Stimulated activated memory B cell treated with anti-CD40 and anti-IgM and Interleukin-4, amounts not matched to agents 10 μg/mL and 1 μg/mL and 100 μg/mL, for 72 hours (primary cell): ENCODE measurements at regions not wholly inside any gene's neighbourhood (a gene's known extent, or its start where the extent isn't known, plus 50 kb on each side); places are given as distances from the start of the nearest gene placed in this dataset.
"Not testable (repeated sequence)": the region's sequence is repeated elsewhere in the genome, so short reads cannot be mapped to it uniquely, and the experiment has no call there.

ENCODE experiments used
- ATAC-seq: fragments of 150-1000 bp; cut with Tn5 transposase; 2 replicates; pipeline ENCODE4 v1.10.0; 2021
- H3K27ac Mint-ChIP-seq: one replicate; pipeline ENCODE4 v1.8.0; 2022; ENCODE audit warnings: mild to moderate bottlenecking, mixed read lengths
- H3K27me3 Mint-ChIP-seq: one replicate; pipeline ENCODE4 v1.8.0; 2022; ENCODE audit warnings: mixed read lengths
- H3K36me3 Mint-ChIP-seq: one replicate; pipeline ENCODE4 v1.8.0; 2022; ENCODE audit warnings: mixed read lengths
- H3K4me1 Mint-ChIP-seq: one replicate; pipeline ENCODE4 v1.8.0; 2022; ENCODE audit warnings: mixed read lengths
- H3K4me3 Mint-ChIP-seq: one replicate; pipeline ENCODE4 v1.8.0; 2022; ENCODE audit warnings: mild to moderate bottlenecking, moderate library complexity, mixed read lengths
- H3K9me3 Mint-ChIP-seq: one replicate; pipeline ENCODE4 v1.8.0; 2022; ENCODE audit warnings: mixed read lengths

DNA sequence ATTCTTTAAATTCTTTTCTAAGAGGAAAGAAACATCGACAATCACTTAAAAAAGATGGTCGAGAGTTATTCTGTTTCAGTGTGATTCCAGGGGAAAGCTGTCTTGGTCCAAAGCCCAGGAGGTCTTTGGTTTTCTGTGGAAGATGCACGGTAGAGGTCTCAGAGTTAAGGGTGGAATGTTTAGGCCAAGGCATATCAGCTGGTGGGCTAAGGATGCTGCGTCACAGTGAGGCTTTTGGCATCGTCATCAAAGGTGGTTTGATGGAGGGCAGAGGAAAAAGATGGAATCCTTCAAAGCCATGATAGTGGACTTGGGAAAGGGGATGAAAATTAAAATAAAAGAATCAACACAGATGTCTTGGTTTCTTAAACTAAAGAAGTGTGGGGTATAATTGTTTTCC is 137.3 kb upstream of the ANKH start:
- H3K27me3 Mint-ChIP-seq = no peaks in the 10 kb centered on the region
- H3K4me3 Mint-ChIP-seq = no peak overlapping the region
- ATAC-seq = no peak
- peaks cover 7% of the 10 kb centered on the region for H3K4me1 Mint-ChIP-seq
- H3K27ac Mint-ChIP-seq = no peak overlapping the region
- H3K36me3 Mint-ChIP-seq = no peaks in the 10 kb centered on the region
- no peaks in the 10 kb centered on the region for H3K9me3 Mint-ChIP-seq

DNA sequence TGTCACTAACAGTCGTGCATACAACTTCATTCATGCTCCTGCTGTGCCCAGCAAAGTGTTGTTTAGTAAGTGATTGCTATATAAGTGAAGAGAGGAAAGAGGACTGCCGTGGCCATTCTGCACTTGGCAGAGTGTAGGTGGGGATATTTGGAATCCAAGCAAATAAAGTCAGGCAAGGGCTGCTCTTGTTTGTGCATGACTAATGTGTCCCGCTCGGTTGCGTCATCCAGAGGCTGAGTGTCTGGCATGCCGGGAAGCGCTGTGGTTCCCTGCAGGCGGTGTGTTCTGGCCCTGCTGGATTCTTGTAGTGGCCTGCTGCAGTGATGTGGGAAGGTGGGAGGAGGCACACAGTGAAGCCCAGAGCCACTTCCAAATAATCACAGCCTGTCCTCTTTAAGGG is 136.9 kb upstream of the ANKH start:
- Mint-ChIP-seq H3K27ac (no peak overlapping the region), H3K36me3 (no peaks in the 10 kb centered on the region), H3K9me3 (no peaks in the 10 kb centered on the region), H3K4me1 (peaks cover 7% of the 10 kb centered on the region), H3K27me3 (no peaks in the 10 kb centered on the region), H3K4me3 (no peak overlapping the region)
- no peak for ATAC-seq

DNA sequence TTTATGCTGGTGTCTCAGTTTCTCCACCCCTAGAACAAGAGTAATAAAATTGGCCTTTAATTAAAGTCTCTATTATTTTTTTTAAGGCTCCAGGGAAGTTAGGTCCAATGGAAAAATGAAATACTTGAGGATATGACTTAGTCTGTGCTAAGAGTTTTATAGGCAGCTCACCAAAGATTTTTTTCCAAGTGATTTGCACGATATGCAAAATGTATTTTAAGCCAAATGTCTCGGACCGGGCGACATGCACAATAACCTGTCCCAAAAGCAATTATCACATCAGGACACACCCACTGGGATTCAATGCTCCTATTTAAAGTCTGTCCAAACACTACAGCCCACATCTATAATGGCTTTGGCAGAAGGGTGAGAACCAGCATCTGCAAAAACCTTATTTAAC is 136.1 kb upstream of the ANKH start:
- H3K4me1 Mint-ChIP-seq = peaks cover 7% of the 10 kb centered on the region
- no peak overlapping the region for H3K27ac Mint-ChIP-seq
- no peaks in the 10 kb centered on the region for H3K36me3 Mint-ChIP-seq
- no peaks in the 10 kb centered on the region for H3K9me3 Mint-ChIP-seq
- no peak for ATAC-seq
- no peak overlapping the region for H3K4me3 Mint-ChIP-seq
- no peaks in the 10 kb centered on the region for H3K27me3 Mint-ChIP-seq

DNA sequence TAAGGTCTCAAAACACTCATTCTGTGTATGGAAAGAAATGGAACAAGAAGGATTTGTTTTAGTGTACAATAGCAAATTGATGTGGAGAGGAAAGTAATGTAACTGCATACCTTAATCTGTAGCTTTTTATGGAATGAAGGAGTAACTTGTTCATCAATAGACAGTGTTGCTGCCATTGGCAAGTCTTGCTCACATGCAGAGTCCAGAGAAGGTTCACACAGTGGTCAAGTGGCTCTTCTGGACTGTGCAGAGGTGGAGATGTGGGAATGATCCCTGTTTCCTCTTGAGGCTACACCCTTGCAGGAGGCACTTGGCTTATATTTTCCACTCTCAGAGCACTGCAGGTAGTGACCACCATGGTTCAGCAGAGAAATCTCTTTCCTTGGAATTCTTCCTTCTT is 132.9 kb upstream of the ANKH start:
- no peak for ATAC-seq
- Mint-ChIP-seq H3K27ac (peak overlapping the region; percentile 26), H3K4me1 (peaks cover 20% of the 10 kb centered on the region), H3K9me3 (no peaks in the 10 kb centered on the region), H3K4me3 (no peak overlapping the region), H3K27me3 (no peaks in the 10 kb centered on the region), H3K36me3 (no peaks in the 10 kb centered on the region)

DNA sequence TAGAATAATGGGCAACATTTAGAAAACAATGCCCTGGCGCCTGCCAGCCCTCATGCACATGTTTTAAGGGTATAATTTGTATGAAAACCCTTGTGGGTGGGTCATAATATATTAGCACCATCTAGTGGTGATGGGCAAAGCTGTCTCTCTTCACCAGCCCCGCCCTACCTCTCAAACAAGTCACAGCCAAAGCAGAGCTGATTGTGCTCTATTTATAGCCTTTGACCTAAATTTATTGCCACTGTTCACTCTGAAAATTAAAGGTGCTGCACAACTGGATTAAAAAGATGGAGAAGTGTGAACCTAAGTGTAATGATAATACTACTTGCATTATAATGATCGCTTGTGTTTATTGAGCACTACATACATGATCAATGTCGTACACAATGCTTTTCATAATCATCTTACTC is 131.9 kb upstream of the ANKH start:
- peaks cover under 1% of the 10 kb centered on the region for H3K9me3 Mint-ChIP-seq
- H3K4me3 Mint-ChIP-seq = no peak overlapping the region
- peak; percentile 89 for ATAC-seq
- H3K27ac Mint-ChIP-seq = no peak overlapping the region
- no peaks in the 10 kb centered on the region for H3K36me3 Mint-ChIP-seq
- H3K4me1 Mint-ChIP-seq = peaks cover 30% of the 10 kb centered on the region
- no peaks in the 10 kb centered on the region for H3K27me3 Mint-ChIP-seq

DNA sequence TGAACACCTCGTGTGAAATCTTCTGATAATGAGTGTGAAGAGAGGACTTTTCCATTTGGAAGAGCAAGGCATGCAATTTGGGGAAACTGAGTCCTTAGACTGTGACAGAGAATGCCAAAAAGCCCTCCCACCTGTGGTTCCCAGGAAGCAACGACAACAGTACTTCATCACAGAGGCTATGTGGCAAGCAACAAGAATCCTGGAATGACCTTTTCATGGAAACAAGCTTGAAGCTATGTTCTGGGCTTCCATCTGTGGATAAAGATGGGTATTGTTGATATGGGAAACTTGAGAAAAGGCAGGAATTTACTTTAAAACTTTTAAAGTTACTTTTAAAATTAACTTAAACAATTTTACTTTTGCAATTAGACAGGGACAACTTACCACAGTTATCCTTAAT is 131.2 kb upstream of the ANKH start:
- Mint-ChIP-seq H3K27me3 (no peaks in the 10 kb centered on the region), H3K9me3 (peaks cover 4% of the 10 kb centered on the region), H3K27ac (no peak overlapping the region), H3K4me3 (no peak overlapping the region), H3K4me1 (peaks cover 36% of the 10 kb centered on the region), H3K36me3 (no peaks in the 10 kb centered on the region)
- no peak for ATAC-seq

DNA sequence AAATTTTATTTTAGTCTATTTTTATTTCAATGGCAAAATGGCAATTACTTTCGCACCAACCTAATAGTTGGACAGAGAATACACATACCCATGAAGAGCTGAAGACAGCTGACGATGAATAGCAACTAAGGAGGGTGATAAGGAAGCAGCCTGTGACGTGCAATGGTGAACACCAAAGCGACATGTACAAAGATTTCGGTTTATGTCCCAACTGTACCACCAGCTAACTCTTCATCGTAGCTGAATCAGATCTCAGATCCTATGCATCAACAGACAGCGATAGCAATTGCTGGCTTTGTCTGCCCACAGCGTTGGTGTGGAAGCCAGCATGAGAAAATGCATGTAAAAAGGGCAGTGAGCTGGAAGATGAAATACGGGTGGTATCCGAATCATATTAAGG is 130.6 kb upstream of the ANKH start:
- no peak overlapping the region for H3K4me3 Mint-ChIP-seq
- H3K27ac Mint-ChIP-seq = no peak overlapping the region
- ATAC-seq = no peak
- peaks cover 4% of the 10 kb centered on the region for H3K9me3 Mint-ChIP-seq
- H3K36me3 Mint-ChIP-seq = no peaks in the 10 kb centered on the region
- no peaks in the 10 kb centered on the region for H3K27me3 Mint-ChIP-seq
- H3K4me1 Mint-ChIP-seq = peaks cover 36% of the 10 kb centered on the region

DNA sequence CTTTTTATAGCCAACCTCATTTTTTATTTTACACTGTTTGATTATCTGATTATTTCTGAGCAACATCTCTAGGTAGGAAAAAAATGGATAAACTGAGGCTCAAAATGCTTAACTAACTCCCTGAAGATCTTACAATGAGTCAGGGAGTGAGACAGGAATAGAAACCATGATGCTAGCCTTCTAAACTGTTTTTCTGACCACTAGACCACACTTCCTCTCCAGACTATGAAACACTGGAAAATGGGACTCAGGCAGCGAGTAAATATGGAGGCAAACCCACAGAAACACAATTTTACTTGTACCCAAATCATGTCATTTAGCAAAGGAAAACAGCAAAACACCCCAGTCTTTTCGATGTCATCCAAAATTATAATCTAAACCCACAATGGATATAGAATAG is 129.9 kb upstream of the ANKH start:
- no peaks in the 10 kb centered on the region for H3K27me3 Mint-ChIP-seq
- H3K9me3 Mint-ChIP-seq = peaks cover 4% of the 10 kb centered on the region
- H3K27ac Mint-ChIP-seq = no peak overlapping the region
- H3K4me1 Mint-ChIP-seq = peaks cover 36% of the 10 kb centered on the region
- H3K4me3 Mint-ChIP-seq = no peak overlapping the region
- H3K36me3 Mint-ChIP-seq = no peaks in the 10 kb centered on the region
- no peak for ATAC-seq

DNA sequence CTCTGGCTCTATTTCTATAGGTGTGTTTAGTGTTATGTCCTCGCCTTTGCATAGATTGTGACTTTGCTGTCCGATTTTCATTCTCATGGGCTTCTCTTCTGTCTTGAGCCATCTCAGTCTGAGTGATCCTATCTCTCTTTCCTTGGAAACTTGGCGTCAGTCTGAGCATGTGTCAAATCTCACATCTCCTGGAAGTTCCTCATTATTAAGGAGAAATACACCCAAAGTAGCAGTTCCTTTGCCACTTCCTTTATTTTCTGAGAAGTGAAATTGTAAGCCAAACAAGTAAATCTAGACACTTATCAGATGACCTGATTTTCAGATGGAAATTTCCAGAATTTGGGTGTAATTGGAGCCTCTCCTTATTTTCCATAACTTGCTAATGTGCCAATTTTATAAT is 126.9 kb upstream of the ANKH start:
- no peak for ATAC-seq
- no peaks in the 10 kb centered on the region for H3K36me3 Mint-ChIP-seq
- H3K9me3 Mint-ChIP-seq = peaks cover 4% of the 10 kb centered on the region
- H3K27ac Mint-ChIP-seq = no peak overlapping the region
- H3K27me3 Mint-ChIP-seq = no peaks in the 10 kb centered on the region
- peaks cover 29% of the 10 kb centered on the region for H3K4me1 Mint-ChIP-seq
- H3K4me3 Mint-ChIP-seq = no peak overlapping the region

DNA sequence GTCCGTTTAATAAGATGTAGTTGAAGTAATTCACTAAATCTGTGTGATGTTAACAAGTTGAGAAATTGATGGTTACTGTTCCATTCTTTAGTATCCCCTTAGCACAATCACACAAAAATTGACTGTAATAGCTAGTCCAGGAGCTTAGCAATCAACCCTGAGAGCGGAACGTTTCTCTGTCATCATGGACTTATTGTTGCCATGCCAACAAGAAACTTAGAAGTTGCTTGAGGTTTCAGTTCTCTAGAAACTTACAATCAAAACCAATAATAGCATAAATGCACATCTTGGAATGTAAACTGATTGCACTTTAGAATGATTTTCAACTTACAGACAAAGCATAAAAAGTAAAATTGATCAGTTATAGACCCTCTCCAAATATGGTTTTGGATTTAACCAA is 125.4 kb upstream of the ANKH start:
- Mint-ChIP-seq H3K27me3 (no peaks in the 10 kb centered on the region), H3K36me3 (no peaks in the 10 kb centered on the region), H3K4me3 (no peak overlapping the region), H3K9me3 (peaks cover 4% of the 10 kb centered on the region), H3K4me1 (peaks cover 29% of the 10 kb centered on the region), H3K27ac (peak overlapping the region; percentile 67)
- ATAC-seq = peak; percentile 88

DNA sequence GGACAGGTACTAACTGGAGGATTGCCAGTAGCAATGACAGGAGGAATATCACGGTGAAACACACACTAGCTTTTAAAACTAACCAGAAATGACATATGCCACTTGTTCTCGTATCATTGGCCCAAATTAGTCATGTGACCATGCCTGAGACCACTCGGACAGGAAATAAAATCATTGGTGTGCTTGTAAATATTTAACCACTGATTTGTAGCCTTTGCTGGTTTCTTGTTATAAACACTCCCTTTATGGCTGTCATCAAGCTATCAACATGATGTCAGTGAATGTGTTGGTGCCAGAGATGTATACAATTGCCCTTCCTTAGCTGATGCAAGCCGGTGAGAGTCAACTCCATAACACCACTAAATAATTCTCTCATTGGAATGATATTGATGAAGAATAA is 123.7 kb upstream of the ANKH start:
- Mint-ChIP-seq H3K27me3 (no peaks in the 10 kb centered on the region), H3K4me3 (no peak overlapping the region), H3K9me3 (peaks cover 4% of the 10 kb centered on the region), H3K36me3 (no peaks in the 10 kb centered on the region), H3K27ac (no peak overlapping the region), H3K4me1 (peaks cover 21% of the 10 kb centered on the region)
- ATAC-seq = no peak

DNA sequence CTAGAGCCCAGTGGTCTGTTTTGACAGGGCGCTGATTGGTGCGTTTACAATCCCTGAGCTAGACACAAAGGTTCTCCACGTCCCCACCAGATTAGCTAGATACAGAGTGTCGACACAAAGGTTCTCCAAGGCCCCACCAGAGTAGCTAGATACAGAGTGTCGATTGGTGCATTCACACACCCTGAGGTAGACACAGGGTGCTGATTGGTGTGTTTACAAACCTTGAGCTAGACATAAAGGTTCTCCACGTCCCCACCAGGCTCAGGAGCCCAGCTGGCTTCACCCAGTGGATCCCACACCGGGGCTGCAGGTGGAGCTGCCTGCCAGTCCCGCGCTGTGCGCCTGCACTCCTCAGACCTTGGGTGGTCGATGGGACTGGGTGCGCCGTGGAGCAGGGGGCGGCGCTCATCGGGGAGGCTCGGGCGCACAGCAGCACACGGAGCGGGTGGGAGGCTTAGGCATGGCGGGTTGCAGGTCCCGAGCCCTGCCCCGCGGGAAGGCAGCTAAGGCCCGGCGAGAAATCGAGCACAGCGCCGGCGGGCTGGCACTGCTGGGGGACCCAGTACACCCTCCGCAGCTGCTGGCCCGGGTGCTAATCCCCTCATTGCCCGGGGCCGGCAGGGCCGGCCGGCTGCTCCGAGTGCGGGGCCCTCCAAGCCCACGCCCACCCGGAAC is 122.0 kb upstream of the ANKH start:
- ATAC-seq, H3K27me3 Mint-ChIP-seq, H3K36me3 Mint-ChIP-seq, H3K4me1 Mint-ChIP-seq, H3K9me3 Mint-ChIP-seq: not testable (repeated sequence)
- H3K27ac Mint-ChIP-seq = peak overlapping the region; percentile 97
- peak overlapping the region; percentile 93 for H3K4me3 Mint-ChIP-seq

DNA sequence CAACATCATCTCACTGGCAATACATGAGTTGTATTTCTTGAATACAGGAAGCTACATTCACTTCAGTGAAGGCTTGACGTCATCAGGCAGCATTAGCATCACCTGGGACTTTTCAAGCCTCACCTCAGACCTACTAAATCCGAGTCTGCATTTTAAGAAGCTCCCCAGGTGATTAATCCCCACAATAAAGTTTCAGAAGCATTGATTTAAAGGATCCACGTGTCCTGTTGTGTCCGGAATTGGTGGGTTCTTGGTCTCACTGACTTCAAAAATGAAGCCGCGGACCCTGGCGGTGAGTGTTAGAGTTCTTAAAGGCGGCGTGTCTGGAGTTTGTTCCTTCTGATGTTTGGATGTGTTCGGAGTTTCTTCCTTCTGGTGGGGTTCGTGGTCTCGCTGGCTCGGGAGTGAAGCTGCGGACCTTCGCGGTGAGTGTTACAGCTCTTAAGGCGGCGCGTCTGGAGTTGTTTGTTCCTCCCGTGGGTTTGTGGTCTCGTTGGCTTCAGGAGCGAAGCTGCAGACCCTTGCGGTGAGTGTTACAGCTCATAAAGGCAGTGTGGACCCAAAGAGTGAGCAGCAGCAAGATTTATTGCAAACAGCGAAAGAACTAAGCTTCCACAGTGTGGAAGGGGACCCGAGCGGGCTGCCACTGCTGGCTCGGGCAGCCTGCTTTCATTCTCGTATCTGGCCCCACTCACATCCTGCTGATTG is 121.3 kb upstream of the ANKH start:
- H3K36me3 Mint-ChIP-seq, H3K9me3 Mint-ChIP-seq, H3K4me1 Mint-ChIP-seq, H3K27me3 Mint-ChIP-seq: not testable (repeated sequence)
- peak overlapping the region; percentile 97 for H3K27ac Mint-ChIP-seq
- H3K4me3 Mint-ChIP-seq = peak overlapping the region; percentile 93
- peak; percentile 92 for ATAC-seq

DNA sequence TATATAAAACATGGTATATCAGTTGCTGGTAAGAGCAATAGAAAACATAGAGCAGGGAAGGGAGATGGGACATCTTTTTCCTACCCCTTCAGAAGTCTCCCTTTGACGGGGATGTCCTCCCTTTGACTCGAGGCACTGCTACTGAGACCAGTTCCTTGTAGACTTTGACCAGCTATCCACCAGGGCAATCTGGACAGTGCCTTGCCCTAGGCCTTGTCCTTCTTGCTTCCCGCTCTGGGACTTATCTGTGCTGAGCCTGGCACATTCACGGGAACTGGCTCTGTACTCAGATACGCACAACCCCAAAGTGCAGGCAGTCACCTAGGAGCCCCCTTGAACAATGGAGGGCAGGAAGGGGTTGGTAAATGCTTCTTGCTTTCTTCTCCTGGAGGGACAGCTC is 116.6 kb upstream of the ANKH start:
- ATAC-seq = no peak
- Mint-ChIP-seq H3K27me3 (no peaks in the 10 kb centered on the region), H3K9me3 (no peaks in the 10 kb centered on the region), H3K4me1 (peaks cover 8% of the 10 kb centered on the region), H3K4me3 (no peak overlapping the region), H3K36me3 (no peaks in the 10 kb centered on the region), H3K27ac (no peak overlapping the region)

DNA sequence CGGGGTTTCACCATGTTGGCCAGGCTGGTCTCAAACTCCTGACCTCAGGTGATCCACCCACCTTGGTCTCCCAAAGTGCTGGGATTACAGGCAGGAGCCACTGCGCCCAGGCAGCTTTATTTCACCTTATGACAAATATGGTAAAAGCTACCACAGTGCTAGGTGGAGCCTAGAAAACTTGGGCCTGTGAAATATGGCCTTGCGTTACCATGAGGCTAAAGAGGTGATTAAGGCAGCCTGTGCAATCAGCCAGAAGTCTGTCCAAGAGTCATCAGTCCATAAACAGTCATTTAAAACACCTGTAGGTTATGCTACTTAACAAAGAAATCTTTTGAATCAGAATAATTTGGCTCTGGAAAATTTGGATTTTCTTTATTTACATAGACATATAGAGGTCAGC is 114.8 kb upstream of the ANKH start:
- Mint-ChIP-seq H3K27ac (no peak overlapping the region), H3K4me3 (no peak overlapping the region), H3K4me1 (peaks cover 8% of the 10 kb centered on the region), H3K36me3 (no peaks in the 10 kb centered on the region), H3K9me3 (no peaks in the 10 kb centered on the region), H3K27me3 (no peaks in the 10 kb centered on the region)
- no peak for ATAC-seq

DNA sequence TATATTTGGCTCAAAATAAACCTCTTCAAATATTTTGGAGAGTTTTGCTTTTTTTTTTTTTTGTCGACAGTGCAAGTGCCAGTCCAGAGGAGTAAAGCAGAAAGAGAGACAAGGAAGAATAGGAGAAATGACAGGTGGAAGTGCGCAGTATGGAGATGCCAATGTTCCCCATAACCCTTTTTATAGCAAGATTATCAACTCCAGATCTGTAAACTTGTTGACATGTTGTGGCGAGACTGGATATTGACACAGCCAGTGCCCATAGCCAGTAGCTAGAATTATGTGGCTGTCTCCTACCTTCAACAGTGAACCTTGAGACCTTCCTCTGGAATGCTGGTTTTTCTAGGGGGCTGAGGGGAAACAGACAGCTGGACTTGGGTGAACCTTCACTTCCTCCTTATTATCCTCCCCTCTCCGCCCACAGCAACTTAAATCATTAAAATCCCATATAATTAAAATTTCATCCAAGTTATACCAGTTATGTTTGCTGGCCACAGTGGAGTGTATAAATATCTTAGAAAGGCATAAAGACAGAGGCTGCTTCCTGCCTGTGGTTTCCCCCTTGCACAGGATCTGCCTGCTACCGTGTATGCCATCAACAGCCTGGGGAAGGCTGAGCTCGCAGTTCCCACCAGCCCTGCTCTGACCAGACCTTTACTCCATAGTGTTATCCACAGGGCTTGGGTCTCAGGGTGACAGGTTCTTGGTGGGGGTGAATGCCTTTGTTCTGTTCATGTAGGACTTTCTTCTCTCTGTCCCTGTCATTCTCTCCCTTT is 112.3 kb upstream of the ANKH start:
- Mint-ChIP-seq H3K27ac (no peak overlapping the region), H3K36me3 (no peaks in the 10 kb centered on the region), H3K4me1 (peaks cover 8% of the 10 kb centered on the region), H3K9me3 (no peaks in the 10 kb centered on the region), H3K27me3 (no peaks in the 10 kb centered on the region), H3K4me3 (no peak overlapping the region)
- no peak for ATAC-seq
